Ascending aorta (tissue), 2 donors: ENCODE measurements at regions not wholly inside any gene's neighbourhood (a gene's known extent, or its start where the extent isn't known, plus 50 kb on each side); places are given as distances from the start of the nearest gene placed in this dataset.
A peak's percentile ranks its signal among the peaks of the same experiment; 100 is the strongest.

Experiments
- DNase-seq, 2 donors: peaks; one replicate each; pipeline ENCODE4 v3.0.0-alpha.2; 2019; ENCODE audit warnings: low spot score in 2 of 2
- H3K27ac ChIP-seq, 2 donors: fragments of 200-600 bp; sonication (generic); one replicate each; pipeline ENCODE4 v1.5.1; 2016 to 2017; ENCODE audit warnings: mild to moderate bottlenecking in 1 of 2
- H3K27me3 ChIP-seq: fragments of 200-600 bp; sonication (generic); one replicate; pipeline ENCODE4 v1.5.1; 2017
- H3K36me3 ChIP-seq, 2 donors: fragments of 200-600 bp; sonication (generic); one replicate each; pipeline ENCODE4 v1.5.1; 2016
- H3K4me1 ChIP-seq, 2 donors: fragments of 200-600 bp; sonication (generic); one replicate each; pipeline ENCODE4 v1.5.1; 2016 to 2017; ENCODE audit warnings: mild to moderate bottlenecking in 1 of 2
- H3K4me3 ChIP-seq, 2 donors: fragments of 200-600 bp; sonication (generic); one replicate each; pipeline ENCODE4 v1.5.1; 2016 to 2017; ENCODE audit warnings: mild to moderate bottlenecking in 1 of 2
- H3K9me3 ChIP-seq, 2 donors: fragments of 200-600 bp; sonication (generic); one replicate each; pipeline ENCODE4 v1.5.1; 2016
- intact Hi-C: fragments of 100-400 bp; cut with DNase I; formaldehyde crosslinking; loops from one replicate; pipeline ENCODE4 v1.15.1; 2023
- TF ChIP-seq, protein P1 (sequence below), 3 experiments: fragments of 200-600 bp in 2 of 3; fragments of 450-650 bp in 1 of 3; sonication (generic) in 2 of 3; IDR thresholded peaks; one replicate each; pipeline ENCODE4 v1.5.1; 2016 to 2019; ENCODE audit warnings: antibody characterized with exemption in 3 of 3, mild to moderate bottlenecking in 1 of 3, moderate library complexity in 1 of 3

DNA sequence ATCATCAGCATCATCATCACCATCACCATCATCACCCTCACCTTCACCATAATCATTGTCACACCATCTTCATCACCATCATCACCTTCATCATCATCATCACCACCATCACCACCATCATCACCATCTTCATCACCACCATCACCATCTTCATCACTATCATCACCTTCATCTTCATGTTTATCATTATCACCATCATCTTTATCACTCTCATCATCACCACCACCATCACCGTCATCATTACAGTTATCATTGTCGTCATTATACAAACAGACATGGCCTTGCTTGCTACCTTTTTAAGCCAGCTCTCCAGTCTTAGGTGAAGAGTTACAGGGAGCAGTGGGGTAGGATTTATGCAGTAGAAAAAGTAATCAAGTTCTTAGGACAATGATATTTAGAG is 114.9 kb downstream of the IRF8 start:
- Histone ChIP-seq H3K27me3 (no peaks in the 10 kb centered on the region), H3K4me1 (no peaks in the 10 kb centered on the region), H3K4me3 (no peak overlapping the region), H3K27ac (no peak overlapping the region), H3K36me3 (no peaks in the 10 kb centered on the region), H3K9me3 (no peaks in the 10 kb centered on the region)
- intact Hi-C loops, result no loop called here
- no peak for DNase-seq
- TF ChIP-seq, protein P1, sequence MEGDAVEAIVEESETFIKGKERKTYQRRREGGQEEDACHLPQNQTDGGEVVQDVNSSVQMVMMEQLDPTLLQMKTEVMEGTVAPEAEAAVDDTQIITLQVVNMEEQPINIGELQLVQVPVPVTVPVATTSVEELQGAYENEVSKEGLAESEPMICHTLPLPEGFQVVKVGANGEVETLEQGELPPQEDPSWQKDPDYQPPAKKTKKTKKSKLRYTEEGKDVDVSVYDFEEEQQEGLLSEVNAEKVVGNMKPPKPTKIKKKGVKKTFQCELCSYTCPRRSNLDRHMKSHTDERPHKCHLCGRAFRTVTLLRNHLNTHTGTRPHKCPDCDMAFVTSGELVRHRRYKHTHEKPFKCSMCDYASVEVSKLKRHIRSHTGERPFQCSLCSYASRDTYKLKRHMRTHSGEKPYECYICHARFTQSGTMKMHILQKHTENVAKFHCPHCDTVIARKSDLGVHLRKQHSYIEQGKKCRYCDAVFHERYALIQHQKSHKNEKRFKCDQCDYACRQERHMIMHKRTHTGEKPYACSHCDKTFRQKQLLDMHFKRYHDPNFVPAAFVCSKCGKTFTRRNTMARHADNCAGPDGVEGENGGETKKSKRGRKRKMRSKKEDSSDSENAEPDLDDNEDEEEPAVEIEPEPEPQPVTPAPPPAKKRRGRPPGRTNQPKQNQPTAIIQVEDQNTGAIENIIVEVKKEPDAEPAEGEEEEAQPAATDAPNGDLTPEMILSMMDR (IDR thresholded peaks at IDR 0.05), result no peak

GRCh38 chr16:86015606-86016005 is 116.6 kb downstream of the IRF8 start:
- Histone ChIP-seq H3K4me1 (no peaks in the 10 kb centered on the region), H3K4me3 (no peak overlapping the region), H3K27me3 (no peaks in the 10 kb centered on the region), H3K9me3 (no peaks in the 10 kb centered on the region), H3K27ac (no peak overlapping the region), H3K36me3 (no peaks in the 10 kb centered on the region)
- TF ChIP-seq, protein P1 (IDR thresholded peaks at IDR 0.05), result no peak
- no peak for DNase-seq
- intact Hi-C loops, result loop anchor here (2.0 kb wide), 1 partner anchor 195 kb away; no protein-coding TSS in a partner anchor

GRCh38 chr16:86016201-86016965 is 117.4 kb downstream of the IRF8 start:
- Histone ChIP-seq H3K9me3 (no peaks in the 10 kb centered on the region), H3K4me1 (no peaks in the 10 kb centered on the region), H3K27ac (no peak overlapping the region), H3K4me3 (no peak overlapping the region), H3K27me3 (no peaks in the 10 kb centered on the region), H3K36me3 (no peaks in the 10 kb centered on the region)
- intact Hi-C loops, result loop anchor here (2.0 kb wide), 1 partner anchor 196 kb away; no protein-coding TSS in a partner anchor
- TF ChIP-seq, protein P1 (IDR thresholded peaks at IDR 0.05), result peak; percentile 47 to 72 (median 56)
- DNase-seq, result no peak

GRCh38 chr16:86018071-86018470 is 119.1 kb downstream of the IRF8 start:
- TF ChIP-seq, protein P1 (IDR thresholded peaks at IDR 0.05), result no peak
- H3K4me3 ChIP-seq, result no peak overlapping the region
- DNase-seq, result no peak
- no peaks in the 10 kb centered on the region for H3K4me1 ChIP-seq
- no peaks in the 10 kb centered on the region for H3K36me3 ChIP-seq
- intact Hi-C loops, result no loop called here
- H3K27ac ChIP-seq, result no peak overlapping the region
- H3K27me3 ChIP-seq, result no peaks in the 10 kb centered on the region
- no peaks in the 10 kb centered on the region for H3K9me3 ChIP-seq

DNA sequence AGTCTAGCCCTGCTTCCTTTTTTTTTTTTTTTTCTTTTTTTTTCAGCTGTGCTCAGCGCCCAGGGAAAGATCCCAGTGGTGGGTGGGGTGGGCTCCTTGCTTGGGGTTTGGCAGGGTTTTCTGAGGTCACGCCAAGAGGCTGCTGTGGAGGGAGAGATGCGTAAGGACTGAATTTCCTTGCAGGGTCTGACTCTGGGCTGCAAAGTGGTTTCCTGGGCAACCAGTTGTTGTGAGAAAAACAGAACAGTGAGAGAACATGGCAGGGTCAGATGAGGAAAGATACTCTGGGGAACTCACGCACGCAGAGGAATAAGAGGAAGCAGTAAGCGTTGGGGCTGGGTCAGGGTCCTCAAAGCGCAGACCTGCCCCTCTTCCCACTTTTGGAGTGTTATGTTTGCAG is 119.5 kb downstream of the IRF8 start:
- Histone ChIP-seq H3K9me3 (peaks cover 0 to 4% of the 10 kb centered on the region in 2 donors), H3K4me3 (no peak overlapping the region), H3K36me3 (no peaks in the 10 kb centered on the region), H3K27me3 (no peaks in the 10 kb centered on the region), H3K4me1 (no peaks in the 10 kb centered on the region), H3K27ac (no peak overlapping the region)
- DNase-seq, result peak; percentile 17 to 73
- intact Hi-C loops, result no loop called here
- TF ChIP-seq, protein P1 (IDR thresholded peaks at IDR 0.05), result no peak
